Ramos (cell line): ENCODE measurements at regions not wholly inside any gene's neighbourhood (a gene's known extent, or its start where the extent isn't known, plus 50 kb on each side); places are given as distances from the start of the nearest gene placed in this dataset.

ENCODE experiments used
- in situ Hi-C: fragments of 300-500 bp; cut with MboI; formaldehyde crosslinking; loops from one replicate; pipeline ENCODE4 v1.14.3; 2022; ENCODE audit warnings: low sequenced_read_pairs; ENCODE audit not compliant: unreplicated experiment

DNA sequence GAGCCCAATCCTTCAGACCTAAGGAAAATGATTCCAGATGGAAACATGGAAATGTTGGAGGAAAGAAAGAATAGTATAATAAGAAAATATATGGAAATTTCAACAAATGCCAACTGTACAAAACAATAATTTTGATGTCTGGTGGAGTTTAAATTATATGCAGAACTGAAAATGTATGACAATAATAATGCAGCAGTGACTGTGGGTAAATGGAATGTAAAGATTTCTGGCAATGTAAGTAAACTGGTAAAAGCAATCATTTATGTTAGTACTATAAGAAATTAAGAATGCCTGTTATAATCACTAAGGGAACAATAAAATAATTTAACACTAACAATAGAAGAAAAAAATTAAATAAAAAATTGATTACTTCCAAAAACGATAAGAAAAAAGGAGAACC is 89.0 kb downstream of the EDN1 start:
- in situ Hi-C loops, result no loop called here

DNA sequence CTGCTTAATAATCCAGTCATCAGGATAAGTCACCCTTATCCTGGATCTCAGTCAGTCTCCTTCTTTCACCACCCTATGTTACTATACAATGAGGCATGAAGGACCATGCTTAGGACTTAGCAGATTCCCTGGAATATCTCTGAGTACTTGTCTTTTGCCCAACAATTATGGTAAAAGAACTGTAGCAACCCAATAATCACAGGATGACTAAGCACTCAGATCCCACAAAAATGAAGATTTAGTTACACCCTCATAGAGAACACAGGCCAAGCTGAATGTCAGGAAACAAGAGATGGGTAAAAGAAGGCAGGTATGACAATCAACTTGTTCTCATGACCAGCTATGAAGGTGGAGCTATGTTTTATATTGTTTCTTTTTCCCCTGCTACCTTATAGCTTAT is 91.4 kb downstream of the EDN1 start:
- in situ Hi-C loops, result no loop called here

- in situ Hi-C loops, result no loop called here
Observed at GRCh38 chr6:12383448-12383847, 93.3 kb downstream of the EDN1 start.

- in situ Hi-C loops, result no loop called here
Observed at GRCh38 chr6:12384357-12384912, 94.3 kb downstream of the EDN1 start.

DNA sequence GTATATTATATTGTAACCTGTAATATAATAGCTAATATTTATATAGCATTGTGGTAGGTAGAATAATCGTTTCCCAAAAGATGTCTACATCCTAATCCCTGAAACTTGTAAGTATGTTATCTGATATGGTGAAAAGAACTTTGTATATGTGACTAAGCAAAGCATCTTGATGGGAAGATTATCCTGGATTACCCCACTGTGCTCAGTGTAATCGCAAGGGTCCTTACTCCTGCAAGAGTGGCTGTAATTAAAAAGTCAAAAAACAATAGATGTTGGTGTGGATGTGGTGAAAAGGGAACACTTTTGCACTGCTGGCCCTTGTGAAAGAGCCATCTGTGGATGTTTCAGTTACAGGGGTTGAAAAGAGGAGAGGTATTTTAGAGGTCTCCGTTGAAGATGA is 95.2 kb downstream of the EDN1 start:
- in situ Hi-C loops, result no loop called here

DNA sequence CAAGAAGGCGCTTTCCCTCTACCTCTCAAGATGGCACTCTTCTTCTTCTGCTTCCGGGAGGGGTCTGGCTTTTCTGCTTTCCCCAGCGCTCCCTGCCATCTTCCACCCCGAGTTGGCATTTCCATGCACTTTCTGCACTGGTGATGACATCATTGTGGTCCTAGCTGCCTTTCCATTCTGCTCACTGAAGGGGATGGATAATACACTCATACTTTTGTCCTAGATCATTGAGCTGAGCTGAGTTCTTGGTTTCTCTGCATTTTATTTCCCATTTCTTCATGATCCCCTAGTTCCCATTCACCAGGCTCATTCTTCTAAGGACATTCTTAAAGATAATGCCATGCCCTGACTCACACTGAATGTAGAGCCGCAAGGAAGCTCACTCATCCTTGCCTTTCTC is 96.7 kb downstream of the EDN1 start:
- in situ Hi-C loops, result no loop called here

GRCh38 chr6:12391472-12391871 is 101.3 kb downstream of the EDN1 start:
- in situ Hi-C loops, result no loop called here

GRCh38 chr6:12392490-12392889 is 102.3 kb downstream of the EDN1 start:
- in situ Hi-C loops, result no loop called here

DNA sequence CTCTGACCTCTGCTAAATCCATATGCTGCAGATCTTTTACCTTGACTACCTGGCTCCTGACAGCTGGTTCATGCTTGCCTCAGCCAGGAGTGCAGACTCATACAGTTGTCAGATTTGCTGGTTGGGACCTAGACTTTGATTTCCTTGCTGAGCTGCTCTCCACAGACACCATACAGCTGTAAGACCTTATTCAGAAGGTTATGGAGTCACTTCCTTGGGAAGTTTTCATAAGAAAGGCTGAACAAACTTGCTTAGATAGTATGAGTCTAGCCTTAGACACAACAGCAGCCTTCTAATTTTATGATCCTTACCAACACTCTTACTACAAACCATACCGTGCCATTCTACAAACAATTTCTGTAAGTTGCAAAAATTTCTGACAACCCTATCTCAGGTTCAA is 102.9 kb downstream of the EDN1 start:
- in situ Hi-C loops, result no loop called here

GRCh38 chr6:12394170-12394569 is 104.0 kb downstream of the EDN1 start:
- in situ Hi-C loops, result no loop called here

- in situ Hi-C loops, result no loop called here
Observed at GRCh38 chr6:12395898-12396297, 105.7 kb downstream of the EDN1 start.

DNA sequence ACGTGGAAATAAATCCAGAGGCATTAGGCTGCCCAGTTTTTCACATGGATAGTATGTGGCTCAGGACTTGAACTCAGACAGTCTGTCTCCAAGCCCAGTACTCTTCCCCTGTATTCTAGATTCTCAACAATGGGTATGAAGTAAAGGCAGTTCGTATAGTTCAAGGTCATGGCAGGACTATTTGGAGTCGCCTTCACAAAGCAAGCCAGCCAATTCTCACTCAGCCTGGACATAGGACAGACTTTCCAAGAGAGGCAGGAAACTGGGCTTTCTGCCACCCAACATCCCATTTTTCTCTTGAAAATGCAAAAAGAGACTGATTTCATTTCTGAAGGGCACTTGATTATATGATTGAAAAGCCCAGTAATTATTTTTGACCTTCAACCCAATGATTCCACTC is 111.0 kb downstream of the EDN1 start:
- in situ Hi-C loops, result no loop called here

DNA sequence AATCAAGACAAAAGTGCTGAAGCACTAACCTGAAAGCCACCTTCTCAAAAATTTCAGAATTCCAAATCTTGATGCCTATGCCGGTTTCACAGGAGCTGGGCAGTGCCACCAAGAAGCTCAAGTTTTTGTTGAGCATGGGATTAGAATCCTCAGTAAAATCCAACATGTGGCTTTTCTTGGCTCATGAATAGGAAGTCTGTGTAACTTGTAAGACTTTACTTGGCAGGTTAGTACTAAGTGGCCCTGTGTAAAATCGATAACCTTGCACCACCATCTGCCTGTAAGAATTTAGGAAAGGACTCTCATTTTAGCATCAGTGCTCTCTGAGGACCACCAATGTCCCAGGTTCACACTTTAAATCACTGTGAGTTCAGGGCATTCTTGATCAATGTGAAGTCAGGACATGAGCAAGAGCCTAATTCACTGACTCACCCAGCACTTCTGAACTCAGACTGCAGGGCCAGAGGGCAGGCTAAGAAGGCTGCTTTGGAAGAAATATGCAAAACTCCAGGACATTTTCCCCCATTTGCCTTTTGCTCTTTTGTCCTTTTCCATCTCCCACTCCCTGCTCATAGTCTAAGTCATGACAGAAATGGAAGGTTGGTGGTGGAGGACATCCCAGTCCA is 113.2 kb downstream of the EDN1 start:
- in situ Hi-C loops, result no loop called here

DNA sequence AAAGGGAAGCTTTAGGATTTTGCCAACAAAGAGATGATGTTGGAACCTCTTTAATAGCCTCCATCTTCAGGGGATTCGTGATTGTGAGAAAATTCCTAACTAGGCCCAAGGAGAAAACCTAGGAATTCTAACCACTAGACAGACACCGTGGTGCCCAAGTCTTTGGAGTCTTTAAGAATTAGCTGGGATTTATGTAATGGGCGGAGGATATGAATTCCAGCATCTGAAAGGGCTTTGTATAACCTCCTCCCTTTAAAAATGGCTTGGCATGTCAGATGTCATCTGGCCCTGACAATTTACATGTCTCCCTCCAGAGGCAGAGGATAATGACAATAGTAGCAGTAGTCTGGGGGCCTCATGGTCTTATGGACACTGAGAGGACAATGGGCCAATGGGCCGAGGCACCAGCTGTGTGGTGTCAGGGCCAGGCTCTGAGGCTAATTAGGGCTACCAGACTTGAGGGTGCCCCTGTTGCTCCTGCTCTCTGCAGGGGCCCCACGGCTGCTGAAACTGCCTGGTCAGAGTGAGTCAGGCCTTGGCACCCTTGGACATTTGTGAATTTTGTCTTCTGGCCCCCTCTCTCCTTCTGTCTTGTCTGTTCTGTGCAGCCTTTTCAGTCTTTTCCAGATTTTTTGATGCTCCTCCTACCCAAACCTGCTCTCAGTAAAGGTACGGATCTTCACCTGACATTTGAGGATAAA is 113.9 kb downstream of the EDN1 start:
- in situ Hi-C loops, result no loop called here

- in situ Hi-C loops, result no loop called here
Observed at GRCh38 chr6:12404651-12405050, 114.5 kb downstream of the EDN1 start.

DNA sequence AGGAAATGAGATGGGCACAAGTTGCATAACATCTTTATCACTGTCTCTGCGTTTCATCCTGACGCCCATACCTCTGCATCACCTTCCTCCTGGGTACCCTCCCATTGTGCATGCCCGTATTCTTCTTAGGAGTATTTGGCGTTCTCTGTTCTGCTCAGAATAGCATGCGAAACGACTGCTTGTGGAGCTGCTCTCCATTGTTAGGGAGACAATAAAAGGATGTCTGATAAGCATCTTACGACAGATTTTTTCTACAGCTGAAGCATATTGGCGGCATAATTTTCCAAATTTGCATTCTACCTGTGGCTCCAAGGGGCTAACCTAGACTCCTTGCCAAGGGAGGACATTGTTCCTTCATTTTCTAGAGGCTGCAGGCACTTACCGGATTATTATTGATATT is 118.6 kb downstream of the EDN1 start:
- in situ Hi-C loops, result no loop called here

GRCh38 chr6:12410946-12411345 is 120.8 kb downstream of the EDN1 start:
- in situ Hi-C loops, result no loop called here

DNA sequence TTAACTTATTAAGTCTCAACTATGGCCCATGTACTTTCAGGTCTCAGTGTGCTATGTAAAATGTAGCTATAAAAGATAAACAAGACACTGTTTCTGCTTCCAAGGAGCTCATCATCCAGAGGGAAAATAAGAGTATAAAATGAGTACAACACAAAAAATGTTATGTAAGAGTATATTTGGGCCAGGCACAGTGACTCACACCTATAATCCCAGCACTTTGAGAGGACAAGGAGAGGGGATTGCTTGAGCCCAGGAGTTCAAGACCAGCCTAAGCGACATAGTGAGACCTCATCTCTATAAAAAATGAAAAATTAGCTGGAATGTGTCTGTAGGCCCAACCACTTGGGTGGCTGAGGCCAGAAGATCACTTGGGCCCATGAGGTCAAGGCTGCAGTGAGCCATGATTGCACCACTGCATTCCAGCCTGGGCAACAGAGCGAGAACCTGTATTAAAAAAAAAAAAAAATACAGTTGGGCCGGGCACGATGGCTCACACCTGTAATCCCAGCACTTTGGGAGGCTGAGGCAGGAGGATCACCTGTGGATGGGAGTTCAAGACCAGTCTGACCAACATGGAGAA is 124.0 kb downstream of the EDN1 start:
- in situ Hi-C loops, result no loop called here

DNA sequence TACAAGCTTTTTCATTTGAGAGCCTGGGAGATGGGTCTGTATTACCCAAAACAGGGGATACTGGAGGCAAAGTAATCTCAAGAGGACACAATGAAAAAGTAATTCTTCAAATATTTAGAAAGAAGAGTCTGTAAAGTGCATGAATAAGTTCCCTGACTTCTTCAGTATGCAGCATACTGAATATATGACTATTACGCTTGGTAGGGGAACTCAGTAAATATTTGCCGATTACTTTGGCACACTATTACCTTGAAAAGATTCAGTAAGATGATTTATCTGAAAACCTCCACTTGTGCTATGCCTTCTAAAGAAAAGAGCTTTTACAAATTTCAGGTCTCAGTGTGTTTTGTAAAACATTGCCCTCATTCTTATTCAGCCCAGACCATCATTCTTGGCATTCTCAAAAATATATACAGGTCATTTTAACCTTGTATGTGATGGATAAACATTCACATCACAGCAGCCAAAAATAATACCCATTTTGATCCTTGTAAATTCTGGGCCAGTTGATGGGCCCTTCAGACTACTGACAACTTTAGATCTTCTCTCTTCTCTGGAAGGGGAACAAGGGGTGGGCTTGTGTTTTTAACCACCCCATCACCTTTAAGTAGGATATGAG is 125.9 kb downstream of the EDN1 start:
- in situ Hi-C loops, result no loop called here

DNA sequence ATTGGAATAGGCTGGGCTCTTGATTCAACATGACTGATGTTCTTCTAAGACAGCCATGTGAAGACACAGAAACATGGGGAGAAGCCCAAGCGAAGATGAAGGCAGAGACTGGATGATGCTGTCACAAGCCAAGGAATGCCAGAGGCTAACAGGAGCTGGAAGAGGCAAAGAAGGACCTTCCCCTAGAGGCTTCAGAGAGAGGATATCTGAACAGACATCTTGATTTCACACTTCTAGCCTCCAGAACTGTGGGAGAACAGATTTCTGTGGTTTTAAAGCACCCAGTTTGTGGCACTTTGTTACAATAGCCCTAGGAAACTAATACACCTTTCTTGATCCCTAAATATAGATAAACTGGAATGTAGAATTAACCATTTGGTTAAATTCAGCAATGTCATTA is 127.0 kb downstream of the EDN1 start:
- in situ Hi-C loops, result no loop called here

DNA sequence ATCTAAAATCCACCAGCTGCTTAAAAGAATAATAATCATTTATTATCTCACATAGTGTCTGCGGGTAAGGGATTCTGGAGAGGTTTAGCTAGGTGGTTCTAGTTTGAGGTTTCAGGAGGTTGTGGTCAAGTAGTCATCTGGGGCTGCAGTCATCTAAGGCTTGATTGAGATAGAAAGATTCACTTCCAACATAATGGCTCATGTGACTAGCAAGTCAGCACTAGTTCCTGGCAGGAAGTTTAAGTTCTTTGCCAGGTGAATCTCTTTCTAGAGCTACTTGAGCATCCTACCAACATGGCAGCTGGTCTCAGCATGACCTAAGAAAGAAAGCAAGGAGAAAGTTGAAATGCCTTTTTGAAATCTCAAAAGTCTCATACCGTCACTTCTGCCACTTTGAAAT is 128.8 kb downstream of the EDN1 start:
- in situ Hi-C loops, result no loop called here
